ENCODE measurements at regions not wholly inside any gene's neighbourhood (a gene's known extent, or its start where the extent isn't known, plus 50 kb on each side); places are given as distances from the start of the nearest gene placed in this dataset.

DNA sequence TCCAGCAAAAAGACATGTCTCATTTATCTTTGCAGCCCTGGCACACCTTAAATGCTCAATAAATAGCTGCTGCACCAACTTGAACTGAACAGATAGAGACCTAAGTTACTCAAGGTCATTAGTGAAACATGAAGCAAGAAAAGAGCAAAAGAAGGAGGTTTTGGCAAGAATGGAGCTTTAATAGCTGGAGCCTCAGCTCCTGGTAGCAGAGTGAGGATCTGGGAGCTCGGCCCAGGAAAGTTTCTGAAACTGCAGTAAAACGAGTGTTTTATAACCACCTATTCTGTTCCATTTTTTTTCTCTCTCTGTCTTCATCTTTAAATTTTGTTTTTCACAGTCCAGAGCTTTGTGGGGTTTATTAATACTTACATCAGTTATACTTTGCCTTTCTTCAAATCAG lies 207.5 kb downstream of the SETD4 start:
- 48% methylated on average over 2 of the region's 2 CpGs for WGBS
- H3K4me3 ChIP-seq = no peak overlapping the region
- no peaks in the 10 kb centered on the region for H3K36me3 ChIP-seq
- H3K4me1 ChIP-seq = peaks cover 18% of the 10 kb centered on the region
- H3K27me3 ChIP-seq = no peaks in the 10 kb centered on the region
- H3K27ac ChIP-seq = peak overlapping the region; percentile 0
- no peak for TF ChIP-seq POLR2A (IDR thresholded peaks at IDR 0.05)
- TF ChIP-seq, protein P1, sequence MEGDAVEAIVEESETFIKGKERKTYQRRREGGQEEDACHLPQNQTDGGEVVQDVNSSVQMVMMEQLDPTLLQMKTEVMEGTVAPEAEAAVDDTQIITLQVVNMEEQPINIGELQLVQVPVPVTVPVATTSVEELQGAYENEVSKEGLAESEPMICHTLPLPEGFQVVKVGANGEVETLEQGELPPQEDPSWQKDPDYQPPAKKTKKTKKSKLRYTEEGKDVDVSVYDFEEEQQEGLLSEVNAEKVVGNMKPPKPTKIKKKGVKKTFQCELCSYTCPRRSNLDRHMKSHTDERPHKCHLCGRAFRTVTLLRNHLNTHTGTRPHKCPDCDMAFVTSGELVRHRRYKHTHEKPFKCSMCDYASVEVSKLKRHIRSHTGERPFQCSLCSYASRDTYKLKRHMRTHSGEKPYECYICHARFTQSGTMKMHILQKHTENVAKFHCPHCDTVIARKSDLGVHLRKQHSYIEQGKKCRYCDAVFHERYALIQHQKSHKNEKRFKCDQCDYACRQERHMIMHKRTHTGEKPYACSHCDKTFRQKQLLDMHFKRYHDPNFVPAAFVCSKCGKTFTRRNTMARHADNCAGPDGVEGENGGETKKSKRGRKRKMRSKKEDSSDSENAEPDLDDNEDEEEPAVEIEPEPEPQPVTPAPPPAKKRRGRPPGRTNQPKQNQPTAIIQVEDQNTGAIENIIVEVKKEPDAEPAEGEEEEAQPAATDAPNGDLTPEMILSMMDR (IDR thresholded peaks at IDR 0.05) = no peak
- no peak for TF ChIP-seq POLR2AphosphoS5 (IDR thresholded peaks at IDR 0.05)
- no peak for TF ChIP-seq EP300 (IDR thresholded peaks at IDR 0.05)
- H3K9me3 ChIP-seq = no peaks in the 10 kb centered on the region
- DNase-seq (ENCODE audit: low spot score in 2 of 2) = no peak

DNA sequence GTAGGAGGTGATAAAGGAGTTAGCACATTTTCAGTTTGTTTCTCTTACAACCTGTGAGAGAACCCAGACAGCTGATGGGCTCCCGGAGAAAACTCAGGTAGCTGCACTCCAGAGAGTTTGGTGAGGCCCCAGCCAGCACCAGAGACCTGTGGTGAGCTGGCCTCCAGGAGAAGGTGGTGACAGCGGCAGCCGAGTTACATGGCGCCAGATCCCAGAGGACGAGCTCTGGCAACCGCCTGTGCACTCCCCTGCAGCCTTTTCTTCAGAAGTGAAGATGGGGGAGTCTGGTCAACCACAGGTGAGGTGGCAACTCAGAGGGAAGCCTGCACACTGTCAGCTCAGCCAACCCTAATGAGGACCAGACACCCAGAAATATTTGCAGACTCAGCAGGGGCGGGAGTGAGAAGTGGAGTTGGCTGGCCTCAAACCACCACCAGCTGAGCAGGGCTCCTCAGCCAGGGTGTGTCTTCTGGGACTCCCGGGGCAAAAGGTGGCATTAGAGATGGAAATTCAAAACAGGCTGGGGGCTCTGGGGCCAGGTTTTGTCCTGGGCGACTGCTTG lies 209.7 kb downstream of the SETD4 start:
- 50% methylated on average over 9 of the region's 9 CpGs for WGBS
- no peak for DNase-seq (ENCODE audit: low spot score in 2 of 2)
- no peak for TF ChIP-seq POLR2A (IDR thresholded peaks at IDR 0.05)
- no peak for TF ChIP-seq EP300 (IDR thresholded peaks at IDR 0.05)
- no peak for TF ChIP-seq POLR2AphosphoS5 (IDR thresholded peaks at IDR 0.05)
- TF ChIP-seq, protein P1 (IDR thresholded peaks at IDR 0.05) = no peak
- Histone ChIP-seq H3K9me3 (no peaks in the 10 kb centered on the region), H3K36me3 (no peaks in the 10 kb centered on the region), H3K27ac (peak overlapping the region; percentile 27), H3K27me3 (no peaks in the 10 kb centered on the region), H3K4me1 (peaks cover 18% of the 10 kb centered on the region), H3K4me3 (no peak overlapping the region)

DNA sequence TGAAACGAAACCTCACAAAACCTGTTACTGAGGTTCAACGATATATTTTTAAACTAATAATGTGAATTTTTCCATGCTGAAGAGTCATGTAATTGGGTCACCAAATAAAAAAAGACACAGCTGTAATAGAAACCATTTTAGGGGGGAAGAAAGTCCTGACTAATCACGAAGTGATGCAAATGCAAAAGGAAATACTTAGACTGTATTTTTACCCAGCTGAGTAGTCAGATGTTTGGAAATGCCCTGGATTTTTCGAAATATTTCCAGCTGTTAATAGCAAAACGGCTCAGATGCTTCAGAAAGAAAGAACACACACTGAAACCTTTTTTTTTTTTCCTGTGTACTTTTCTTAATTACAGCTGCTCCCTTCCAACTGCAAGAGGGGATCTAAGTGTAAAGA lies 210.3 kb downstream of the SETD4 start:
- H3K27ac ChIP-seq = peak overlapping the region; percentile 67
- H3K4me3 ChIP-seq = no peak overlapping the region
- DNase-seq (ENCODE audit: low spot score in 2 of 2) = no peak
- H3K27me3 ChIP-seq = no peaks in the 10 kb centered on the region
- TF ChIP-seq POLR2AphosphoS5 (IDR thresholded peaks at IDR 0.05) = no peak
- TF ChIP-seq, protein P1 (IDR thresholded peaks at IDR 0.05) = no peak
- no peak for TF ChIP-seq POLR2A (IDR thresholded peaks at IDR 0.05)
- no peak for TF ChIP-seq EP300 (IDR thresholded peaks at IDR 0.05)
- no peaks in the 10 kb centered on the region for H3K36me3 ChIP-seq
- peaks cover 18% of the 10 kb centered on the region for H3K4me1 ChIP-seq
- WGBS = 31% methylated on average over 5 of the region's 5 CpGs
- no peaks in the 10 kb centered on the region for H3K9me3 ChIP-seq

DNA sequence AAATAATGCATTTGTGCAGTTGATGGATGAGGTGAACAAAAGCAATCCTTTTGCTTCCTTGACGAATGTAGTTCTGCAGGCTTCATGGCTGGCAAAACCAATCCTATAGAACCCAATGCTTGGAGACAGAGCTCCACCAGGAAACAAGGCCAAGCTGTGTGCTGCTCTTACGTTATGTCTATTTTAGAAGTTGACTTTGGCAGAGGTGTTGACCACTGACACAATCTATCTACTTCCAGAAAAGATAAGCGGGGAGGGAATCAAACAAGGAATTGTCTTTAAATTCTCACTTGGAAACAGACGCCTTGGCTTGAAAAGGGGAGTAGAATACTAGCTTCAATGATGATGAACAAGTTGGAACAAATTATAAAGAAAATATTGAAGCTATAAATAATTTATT lies 211.2 kb downstream of the SETD4 start:
- TF ChIP-seq POLR2A (IDR thresholded peaks at IDR 0.05) (no peak), POLR2AphosphoS5 (IDR thresholded peaks at IDR 0.05) (no peak), EP300 (IDR thresholded peaks at IDR 0.05) (no peak)
- TF ChIP-seq, protein P1 (IDR thresholded peaks at IDR 0.05) = no peak
- Histone ChIP-seq H3K27ac (peak overlapping the region; percentile 67), H3K4me3 (no peak overlapping the region), H3K4me1 (peaks cover 24% of the 10 kb centered on the region), H3K27me3 (no peaks in the 10 kb centered on the region), H3K9me3 (no peaks in the 10 kb centered on the region), H3K36me3 (no peaks in the 10 kb centered on the region)
- DNase-seq (ENCODE audit: low spot score in 2 of 2) = no peak
- 50% methylated on average over 4 of the region's 4 CpGs for WGBS

DNA sequence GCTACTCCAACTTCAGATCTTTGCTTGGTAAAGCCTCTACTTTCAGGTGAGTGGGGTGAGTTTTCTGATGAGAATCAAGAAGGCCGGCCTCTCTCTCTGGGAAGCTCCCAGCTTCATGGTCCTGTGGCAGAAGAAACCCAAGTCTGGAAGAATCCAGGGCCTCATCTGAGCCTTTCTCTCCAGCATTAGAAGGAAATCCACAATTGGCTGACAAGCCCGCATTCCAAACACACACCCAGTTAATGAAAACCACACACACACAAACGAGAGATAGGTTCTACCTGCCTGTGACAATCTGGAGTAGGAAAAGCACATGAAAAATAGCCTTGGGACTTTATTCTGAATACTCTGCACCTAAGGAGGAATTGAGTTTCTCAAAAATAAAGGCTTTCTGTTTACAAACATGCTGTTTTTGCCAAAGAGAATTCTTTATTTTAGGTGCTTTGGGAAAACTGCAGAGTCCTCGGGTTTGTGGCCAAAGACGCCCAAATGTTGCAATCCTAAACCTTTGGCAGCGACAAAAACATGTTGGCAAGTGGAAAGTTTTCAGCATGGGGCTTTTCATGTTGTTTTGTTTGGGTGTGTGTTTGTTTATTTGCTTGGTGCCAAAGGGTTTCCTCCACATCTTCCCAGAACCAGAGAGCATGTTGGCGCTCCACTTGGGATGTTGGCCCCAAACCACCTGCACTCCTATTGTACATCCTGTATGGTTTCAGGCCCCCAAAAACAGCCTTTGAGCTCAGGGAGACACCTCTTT lies 216.2 kb downstream of the SETD4 start:
- 27% methylated on average over 7 of the region's 7 CpGs for WGBS
- Histone ChIP-seq H3K36me3 (no peaks in the 10 kb centered on the region), H3K27ac (peak overlapping the region; percentile 46), H3K4me3 (no peak overlapping the region), H3K27me3 (no peaks in the 10 kb centered on the region), H3K4me1 (peaks cover 6% of the 10 kb centered on the region), H3K9me3 (no peaks in the 10 kb centered on the region)
- TF ChIP-seq POLR2AphosphoS5 (IDR thresholded peaks at IDR 0.05) (peak in 1 of 3 donors; percentile 34), POLR2A (IDR thresholded peaks at IDR 0.05) (no peak)
- peak in 1 of 2 donors; percentile 55 for DNase-seq (ENCODE audit: low spot score in 2 of 2)

All from suprapubic skin (tissue), 4 donors.